HG02798 (cell line): ENCODE measurements at regions not wholly inside any gene's neighbourhood (a gene's known extent, or its start where the extent isn't known, plus 50 kb on each side); places are given as distances from the start of the nearest gene placed in this dataset.

Experiments used
- ATAC-seq: cut with Tn5 transposase; IDR thresholded peaks from one replicate; pipeline ENCODE4 v1.9.1; 2021; ENCODE audit warnings: mild to moderate bottlenecking; ENCODE audit not compliant: unreplicated experiment, poor library complexity

DNA sequence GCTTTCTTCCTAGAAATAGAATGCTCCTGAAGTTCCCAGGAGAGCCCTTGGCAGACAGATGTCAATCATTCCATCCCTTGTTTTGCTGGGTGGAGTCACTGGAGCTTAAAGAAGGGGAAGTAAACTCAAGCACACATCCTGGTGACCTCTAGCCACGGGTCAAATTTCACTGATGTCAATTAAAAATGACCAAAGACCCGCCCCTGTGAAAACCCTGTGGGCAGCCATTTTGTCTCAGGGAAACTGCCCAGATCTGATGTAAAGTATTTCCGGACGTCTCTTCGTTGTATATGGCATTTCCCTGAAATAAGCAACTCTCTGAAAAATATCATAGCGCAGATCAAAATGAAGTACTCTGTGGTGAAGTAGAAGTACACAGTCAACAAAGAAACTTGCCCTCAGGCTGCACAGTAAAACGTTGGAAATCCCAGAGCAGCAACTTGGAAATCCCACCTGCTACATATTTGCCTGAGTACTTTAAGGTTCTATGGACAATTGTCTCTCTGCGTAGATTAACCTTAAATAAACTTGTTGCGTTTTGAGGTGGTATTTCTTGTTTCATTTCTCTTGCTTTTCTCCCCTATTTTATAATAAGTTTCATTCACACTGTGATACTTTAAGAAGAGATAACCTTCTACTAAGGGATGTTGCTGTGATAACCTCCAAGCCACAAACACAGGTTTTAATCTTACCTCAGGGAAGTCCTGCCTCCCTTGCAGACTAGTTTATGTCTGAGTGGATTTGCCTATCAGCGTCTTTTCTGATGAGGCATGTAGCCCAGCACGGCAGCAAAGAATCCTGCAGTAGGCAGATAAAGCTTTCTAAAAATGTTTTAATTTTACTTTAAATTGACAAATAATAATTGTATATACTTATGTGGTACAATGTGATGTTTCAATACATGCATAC lies 60.9 kb upstream of the PIP5K1B start:
- ATAC-seq = peak; percentile 62

GRCh38 chr9:68644831-68645230 lies 60.2 kb upstream of the PIP5K1B start:
- no peak for ATAC-seq

- no peak for ATAC-seq
These were observed 56.9 kb upstream of the PIP5K1B start for GRCh38 chr9:68648164-68648563.

DNA sequence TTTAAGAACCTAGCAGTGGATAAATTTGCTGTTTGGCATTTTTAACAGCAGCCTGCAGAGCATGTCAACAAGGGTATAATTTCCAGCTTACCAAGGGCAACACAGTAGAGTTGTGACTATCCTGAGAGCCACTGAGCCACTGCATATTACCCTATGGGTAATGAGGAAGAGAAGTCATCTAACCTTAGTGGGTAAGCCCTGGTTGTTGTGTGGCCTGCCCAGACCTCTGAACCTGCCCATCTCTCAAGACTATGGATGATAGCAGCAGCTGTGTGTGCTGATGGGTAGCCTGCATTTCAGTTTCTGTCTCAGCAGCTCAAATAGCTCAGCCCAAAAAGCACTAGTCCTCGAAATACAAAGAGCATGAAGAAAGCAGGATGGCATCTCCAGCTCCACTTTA lies 56.1 kb upstream of the PIP5K1B start:
- peak; percentile 28 for ATAC-seq

DNA sequence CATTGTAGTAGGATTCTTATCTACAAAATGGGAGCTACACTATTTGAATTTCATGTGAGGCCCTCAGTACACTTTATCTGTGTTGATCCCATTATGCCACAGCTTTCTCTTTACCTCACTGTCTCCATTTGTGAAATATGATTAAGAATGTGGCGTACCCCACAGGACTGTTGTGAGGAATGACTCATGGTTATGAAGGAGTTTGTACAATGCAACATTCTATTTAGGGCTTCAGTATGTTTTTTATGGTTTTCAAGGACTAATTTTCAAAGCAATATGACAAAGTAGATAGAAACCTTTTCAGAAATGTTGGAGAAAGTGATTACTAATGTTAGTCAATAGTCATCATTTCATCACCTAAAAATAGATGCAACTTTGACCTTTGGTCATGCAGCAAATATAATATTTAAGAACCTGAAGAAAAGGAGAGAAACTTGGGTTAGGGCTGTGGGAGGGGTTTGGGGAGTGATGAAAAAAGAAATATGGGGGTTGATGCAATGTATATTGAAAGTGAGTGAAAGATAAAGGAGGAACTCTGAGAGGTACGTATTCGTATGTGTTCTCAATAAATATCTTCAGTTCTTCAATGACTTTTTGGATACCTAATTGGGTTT lies 53.7 kb upstream of the PIP5K1B start:
- ATAC-seq = no peak

- ATAC-seq = peak; percentile 89
These were observed 51.9 kb upstream of the PIP5K1B start for GRCh38 chr9:68653141-68653595.

GRCh38 chr9:68654075-68654474 lies 51.0 kb upstream of the PIP5K1B start:
- ATAC-seq = no peak
